GM18873 (cell line): ENCODE measurements at regions not wholly inside any gene's neighbourhood (a gene's known extent, or its start where the extent isn't known, plus 50 kb on each side); places are given as distances from the start of the nearest gene placed in this dataset.

Source experiments
- ATAC-seq: cut with Tn5 transposase; IDR thresholded peaks from one replicate; pipeline ENCODE4 v1.9.1; 2021; ENCODE audit warnings: mild to moderate bottlenecking, moderate library complexity, moderate number of reproducible peaks; ENCODE audit not compliant: unreplicated experiment, low FRiP score

DNA sequence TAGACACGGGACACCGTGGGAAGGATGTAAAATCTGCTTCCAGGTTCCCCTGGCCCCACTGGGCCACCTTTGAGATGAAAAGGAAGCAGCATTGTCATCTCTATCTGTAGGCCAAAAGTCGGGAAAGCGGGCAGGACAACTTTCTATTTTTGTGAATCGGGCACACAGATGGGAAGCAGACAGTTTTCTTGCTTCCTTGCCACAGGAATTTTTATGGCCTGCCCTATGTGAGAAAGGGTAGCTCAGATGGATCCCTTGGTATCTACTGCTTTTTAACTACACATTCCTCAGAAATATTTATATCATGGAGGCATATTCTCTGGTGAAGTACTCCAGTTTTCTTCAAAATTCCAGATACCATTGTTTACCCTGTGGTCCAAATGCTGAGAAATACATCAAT lies 735.5 kb downstream of the CBLN2 start:
- ATAC-seq = no peak

DNA sequence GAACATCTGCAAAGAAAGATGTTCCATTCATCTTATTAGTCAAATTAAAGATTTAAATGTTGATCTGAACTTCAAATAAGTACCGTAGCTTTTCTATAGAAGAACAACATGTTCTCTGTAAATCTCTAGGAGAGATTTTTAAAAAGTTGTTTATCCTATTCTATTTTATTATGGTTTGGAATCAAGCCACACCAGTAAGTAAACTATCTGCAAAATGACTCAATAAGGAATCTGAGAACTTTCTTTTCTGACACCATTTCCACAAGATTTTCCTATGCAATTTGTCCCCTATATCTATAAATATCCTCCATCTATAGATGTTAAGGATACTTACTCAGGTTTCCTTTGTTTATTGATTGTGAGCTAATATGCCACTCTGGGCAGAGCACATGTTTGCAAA lies 736.6 kb downstream of the CBLN2 start:
- no peak for ATAC-seq

DNA sequence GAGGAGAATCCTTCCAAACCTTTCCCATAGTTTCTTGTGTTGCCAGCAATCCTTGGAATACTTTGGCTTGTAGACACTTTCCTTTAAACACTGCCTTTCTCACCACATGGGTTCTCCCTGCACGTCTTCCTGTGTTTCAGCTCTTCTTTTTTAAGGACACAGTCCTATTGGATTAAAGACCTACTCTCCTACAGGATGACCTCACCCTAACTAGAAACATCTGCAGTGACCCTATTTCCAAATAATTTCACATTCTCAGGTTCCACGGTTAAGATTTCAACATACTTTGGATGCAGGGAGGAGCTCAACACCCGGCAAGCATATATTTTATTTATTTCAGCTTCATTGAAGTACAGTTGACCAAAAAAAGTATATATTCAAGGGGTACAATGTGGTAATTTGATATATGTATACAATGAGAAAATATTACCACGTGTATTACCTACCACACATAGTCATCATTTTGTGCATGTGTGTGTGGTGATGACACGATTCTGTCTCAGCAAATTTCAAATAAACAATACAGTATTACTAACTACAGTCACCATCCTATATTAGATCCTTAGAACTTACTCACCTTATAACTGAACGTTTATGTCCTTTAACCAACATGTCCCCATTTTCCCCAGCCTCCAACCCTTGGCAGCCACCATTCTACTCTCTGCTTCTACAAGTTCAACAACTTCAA lies 745.0 kb downstream of the CBLN2 start:
- ATAC-seq = no peak

DNA sequence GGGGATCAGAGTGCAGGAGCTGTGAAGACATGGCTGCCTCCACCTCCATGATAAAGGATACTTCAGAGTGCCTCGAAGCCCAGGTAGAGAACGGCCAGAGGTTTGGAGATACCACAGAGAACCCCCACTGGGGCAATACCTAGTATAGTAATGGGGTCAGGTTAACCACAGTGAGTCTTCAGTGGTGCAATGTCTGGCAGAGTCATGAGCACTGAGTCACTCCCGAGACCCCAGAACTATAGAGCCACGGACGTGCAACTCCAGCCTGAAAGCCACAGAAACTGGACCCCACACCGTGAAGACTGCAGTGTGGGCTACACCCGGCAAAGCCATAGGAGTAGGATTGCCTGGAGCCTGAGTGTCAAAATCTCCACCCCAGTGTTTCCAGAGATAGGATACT lies 746.6 kb downstream of the CBLN2 start:
- ATAC-seq = no peak

DNA sequence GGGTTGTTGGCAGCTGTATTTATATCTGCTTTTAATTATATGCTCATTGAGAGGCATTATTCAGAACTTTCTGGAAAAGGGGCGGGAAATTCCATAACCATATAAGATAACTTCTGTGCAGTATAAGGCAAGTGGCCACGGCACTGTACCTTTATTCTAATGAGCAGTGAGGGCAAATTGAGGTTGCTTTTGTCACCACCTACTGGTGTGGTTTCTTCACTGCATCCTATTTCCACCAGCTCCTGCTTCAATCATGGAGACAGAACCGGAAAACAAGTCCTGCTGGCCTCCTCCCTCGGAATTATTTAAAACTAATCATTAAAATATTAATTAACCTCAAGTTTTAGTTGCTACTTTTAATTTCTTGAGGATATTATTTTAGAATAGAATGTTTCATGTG lies 759.4 kb downstream of the CBLN2 start:
- no peak for ATAC-seq

DNA sequence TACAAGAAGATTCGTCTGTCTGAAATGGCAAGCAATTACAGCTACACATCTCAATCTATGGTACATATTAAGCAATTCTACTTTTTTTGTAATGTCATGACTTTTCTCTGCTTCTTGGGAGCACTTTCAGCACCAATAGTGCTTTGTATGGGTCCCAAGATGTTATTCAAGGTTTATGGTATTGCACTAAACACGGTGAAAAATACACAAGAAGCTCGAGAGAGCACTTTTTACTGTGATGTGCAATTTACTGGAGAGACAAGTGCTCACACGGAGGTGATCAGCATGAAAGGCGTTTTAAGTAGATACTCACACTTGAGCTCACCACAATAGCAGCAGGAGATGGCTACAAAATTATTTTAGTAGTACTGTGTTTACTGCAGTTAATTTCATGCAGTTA lies 783.6 kb downstream of the CBLN2 start:
- no peak for ATAC-seq

DNA sequence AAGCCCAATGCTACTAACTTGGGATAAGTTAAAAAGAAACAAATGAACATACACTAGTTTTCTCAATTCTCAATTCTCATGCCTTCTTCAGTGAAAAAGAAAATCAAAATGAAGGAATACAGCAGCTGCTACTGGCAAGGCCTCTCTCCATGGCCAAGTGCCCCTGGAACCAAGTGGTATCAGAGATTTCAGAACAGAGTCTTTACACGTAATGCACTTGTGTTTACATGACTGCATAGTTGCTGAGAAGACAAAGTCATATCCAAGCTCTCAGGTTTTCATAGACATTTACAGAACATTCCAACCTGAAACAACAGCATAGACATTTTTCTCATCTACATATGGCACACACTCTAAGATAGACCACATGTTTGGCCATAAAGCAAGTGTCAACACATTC lies 789.9 kb downstream of the CBLN2 start:
- no peak for ATAC-seq

DNA sequence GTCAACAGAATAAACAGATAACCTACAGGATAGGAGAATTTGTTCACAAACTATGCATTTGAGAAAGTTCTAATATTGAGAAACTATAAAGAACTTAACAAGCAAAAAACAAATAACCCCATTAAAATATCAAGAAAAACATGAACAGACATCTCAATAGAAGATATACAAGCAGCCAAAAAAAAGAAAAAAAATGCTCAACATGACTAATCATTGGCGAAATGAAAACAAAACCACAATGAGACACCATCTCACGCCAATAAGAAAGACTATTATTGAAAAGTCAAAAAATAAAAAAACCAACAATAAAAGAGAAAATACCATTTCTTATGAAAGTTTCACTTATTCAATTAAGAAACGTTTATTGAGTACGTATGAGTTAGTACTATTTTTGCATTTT lies 800.5 kb downstream of the CBLN2 start:
- no peak for ATAC-seq

DNA sequence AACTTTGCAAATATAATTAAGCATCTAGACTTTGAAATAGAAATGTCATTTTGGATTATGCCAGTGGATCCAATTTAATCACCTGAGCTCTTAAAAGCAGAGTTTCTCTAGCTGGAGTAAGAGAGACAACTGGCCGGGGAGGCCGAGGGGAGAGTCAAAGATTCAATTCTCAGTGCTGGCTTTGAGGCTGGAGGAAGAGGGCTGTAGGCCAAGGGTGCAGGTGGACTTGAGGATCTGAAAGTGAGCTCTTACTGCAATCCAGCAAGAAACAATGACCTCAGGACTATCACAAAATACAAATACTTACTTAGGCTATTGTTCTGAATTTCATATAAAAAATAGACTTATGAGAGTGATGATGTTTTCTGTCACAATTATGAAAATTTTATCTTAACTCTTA lies 814.5 kb downstream of the CBLN2 start:
- ATAC-seq = no peak

DNA sequence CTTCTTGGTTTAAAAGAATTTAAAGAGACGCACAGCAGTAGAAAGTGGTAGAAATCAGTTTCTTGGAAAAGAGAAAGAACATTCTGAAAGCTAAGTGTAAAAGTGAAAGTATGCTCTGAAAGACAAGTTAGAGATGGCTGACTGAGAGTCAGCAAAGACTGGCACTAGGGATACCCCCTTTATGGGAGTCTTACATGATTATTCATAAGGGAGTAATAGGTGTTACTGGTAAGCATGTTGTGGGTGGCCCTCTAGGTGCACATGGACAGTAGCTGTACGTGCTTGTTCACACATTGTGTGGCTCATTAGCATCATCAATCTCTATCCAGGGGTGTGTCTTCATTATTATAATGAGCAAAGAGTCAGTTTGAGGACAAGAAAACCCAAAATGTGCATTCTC lies 816.2 kb downstream of the CBLN2 start:
- ATAC-seq = no peak

DNA sequence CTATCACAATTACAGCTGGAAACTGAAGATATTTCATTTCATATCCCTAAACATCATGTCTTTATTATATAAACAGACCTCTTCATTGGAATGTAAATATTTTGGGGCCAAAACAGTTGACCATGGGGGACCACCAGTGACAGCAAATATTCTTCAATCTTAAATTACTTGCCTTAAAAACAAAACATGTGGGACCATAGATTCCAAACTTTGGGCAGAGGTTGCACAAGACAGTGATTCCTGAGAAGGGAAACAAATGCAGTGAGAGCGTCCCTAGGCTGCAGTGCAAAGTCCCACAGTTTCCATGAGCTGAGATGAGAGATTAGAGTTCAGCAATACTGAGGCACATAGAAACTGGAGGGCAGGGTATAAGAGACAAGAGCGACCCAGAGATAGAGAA lies 818.9 kb downstream of the CBLN2 start:
- no peak for ATAC-seq

DNA sequence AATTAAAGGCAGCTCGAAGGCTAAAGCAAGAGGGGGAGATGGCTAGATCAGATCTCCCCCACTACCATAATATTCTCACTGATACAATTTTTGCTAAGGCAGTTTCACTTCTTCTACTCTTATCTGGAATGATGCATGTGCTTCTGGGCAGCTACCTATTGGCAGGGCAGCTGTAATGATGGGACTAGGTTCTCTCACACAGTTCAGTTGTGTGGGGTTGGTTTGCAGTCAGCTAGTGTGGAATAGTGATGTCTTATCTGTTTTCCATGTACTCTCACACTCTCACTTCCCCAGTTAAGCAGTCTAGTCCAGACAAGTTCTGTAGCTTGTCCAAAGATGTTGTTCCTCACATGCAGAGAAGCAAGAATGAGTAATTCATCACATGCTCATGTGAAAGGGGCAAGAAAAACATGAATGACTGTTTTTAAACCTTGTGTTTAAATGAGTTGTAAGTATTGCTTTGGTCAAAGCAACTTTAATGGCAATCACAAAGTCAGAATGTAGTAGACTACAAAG lies 836.1 kb downstream of the CBLN2 start:
- ATAC-seq = no peak

DNA sequence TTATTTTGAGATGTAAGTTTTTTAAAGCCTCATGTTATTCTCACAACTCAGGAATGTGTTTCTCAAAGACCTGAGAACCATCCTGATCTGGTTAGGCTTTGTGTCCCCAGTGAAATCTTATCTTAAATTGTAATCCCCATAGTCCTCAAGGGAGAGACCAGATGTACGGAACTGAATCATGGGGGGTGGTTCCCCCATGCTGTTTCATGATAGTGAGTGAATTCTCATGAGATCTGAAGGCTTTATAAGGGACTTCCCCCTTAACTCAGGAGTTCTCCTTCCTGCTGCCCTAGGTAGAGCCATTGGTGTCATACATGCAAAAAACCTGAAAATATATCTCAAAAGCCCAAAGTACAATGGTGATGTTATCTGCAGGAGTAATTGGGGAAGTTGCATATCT lies 836.7 kb downstream of the CBLN2 start:
- ATAC-seq = no peak

DNA sequence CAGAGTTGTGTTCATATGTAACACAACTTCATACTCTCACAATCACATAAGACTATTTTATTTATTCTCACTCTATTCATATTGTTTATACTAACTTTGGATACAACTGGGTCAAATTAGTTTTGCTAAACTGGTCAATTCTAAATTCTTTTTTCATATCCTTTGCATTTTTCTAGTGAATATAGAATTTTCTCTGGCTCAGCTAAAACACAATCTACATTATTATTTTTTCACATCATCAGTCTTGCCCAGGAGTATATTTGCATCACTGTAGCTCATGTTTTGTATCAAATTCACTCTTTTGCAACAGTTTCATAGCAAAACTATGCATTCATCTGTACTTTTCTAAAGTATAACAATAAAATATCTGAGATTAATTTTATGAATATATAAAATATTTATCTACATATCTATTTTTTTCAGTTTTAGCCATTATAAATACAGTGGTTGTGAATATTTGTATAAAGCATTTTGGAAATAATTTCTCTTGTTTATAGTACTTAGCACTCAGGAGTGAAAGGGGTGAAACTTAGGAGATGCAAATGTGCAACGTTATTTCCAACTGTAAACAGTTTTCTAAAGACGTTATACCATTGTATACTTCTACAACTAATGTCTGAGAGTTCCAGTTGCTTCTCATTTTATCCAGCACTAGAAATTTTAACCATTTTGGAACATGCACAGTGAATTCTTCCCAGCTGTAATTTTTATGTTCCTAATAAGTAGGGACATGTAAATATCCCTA lies 854.6 kb downstream of the CBLN2 start:
- no peak for ATAC-seq

DNA sequence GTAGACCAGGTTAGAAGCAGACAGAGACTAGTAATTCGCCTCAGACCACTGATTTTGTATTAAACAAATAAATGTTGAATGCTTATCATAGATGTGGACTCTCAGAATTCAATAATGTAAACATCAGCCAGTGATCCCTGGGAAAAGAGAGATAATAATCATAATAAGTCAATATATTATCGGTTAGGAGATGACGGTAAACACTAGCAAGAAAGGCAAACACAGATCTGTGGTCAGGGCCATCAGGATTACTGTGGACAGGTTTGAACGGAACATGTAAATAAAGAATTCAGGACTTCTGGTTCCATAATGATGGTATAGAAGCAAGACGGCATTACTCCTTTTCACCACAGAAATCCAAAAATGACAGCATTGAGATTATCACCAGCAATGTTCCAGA lies 861.6 kb downstream of the CBLN2 start:
- no peak for ATAC-seq

DNA sequence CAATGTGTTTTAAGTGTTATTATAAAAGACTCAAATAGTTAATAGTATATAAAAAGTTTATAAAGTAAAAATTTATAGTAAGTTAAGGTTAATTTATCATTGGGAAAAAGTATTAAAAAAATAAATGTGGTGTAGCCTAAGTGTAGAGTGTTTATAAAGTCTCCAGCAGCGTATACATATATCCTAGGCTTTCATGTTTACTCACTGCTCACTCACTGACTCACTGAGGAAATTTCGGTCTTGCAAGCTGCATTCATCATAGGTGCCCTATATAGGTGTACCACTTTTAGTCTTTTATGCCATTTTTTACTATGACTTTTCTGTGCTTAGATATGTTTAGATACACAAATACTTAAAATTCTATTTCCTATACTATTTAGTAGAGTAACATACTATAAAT lies 866.0 kb downstream of the CBLN2 start:
- no peak for ATAC-seq

DNA sequence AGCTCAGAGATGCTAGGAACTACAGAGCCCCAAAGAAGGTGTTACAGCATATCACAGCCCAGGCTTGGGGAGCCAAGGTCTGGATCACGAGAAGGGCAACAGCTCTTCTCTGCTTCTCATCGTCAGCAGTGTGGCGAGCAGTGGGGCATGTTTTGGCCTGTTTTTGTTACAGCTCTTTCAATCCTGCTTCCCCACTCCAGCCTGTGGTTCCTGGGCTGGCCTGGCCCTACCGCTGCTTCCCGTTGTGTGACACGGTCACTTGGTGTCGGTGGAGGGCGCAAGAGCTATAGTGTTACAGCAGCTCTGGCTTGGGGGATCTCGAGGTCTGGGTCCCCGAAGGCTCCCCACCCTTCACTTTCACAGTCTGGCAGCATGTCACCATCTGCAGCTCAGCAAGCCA lies 870.2 kb downstream of the CBLN2 start:
- no peak for ATAC-seq

DNA sequence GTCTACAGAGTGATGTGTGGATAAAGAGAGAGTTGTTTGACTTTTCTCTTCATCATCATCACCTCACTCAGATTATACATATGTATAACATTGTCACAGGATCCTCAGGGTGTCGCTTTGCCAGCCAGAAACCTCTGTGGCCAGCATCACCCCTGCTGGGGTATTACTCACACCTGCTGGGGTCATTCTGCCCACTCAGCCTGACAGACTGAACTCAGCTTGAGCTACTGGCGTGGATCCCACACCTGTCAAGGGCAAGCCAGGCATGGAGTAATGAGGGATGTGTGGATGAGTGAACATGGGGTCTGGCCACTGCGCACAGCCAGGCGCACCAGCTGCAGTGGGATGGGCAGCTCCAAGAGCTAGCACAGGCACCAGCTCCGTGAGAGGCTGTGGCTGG lies 870.6 kb downstream of the CBLN2 start:
- no peak for ATAC-seq

DNA sequence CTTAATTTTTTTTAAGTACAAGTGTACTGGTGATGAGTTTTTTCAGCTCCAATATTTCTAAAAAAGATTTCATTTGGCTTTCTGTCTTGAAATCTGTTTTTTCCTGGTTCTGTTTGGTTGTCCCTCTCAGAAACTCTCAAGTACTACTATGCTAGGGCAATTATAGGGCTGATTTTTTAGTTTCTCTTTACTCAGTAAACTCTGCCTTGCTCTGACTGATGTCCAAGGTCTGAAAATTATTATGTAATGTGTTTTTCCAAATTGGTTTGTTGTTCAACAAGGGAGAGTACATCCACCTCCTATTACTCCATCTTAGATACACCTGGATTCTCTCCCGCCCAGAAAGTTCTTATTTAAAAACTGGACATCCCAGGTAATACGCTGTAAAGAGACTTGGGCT lies 877.7 kb downstream of the CBLN2 start:
- no peak for ATAC-seq

DNA sequence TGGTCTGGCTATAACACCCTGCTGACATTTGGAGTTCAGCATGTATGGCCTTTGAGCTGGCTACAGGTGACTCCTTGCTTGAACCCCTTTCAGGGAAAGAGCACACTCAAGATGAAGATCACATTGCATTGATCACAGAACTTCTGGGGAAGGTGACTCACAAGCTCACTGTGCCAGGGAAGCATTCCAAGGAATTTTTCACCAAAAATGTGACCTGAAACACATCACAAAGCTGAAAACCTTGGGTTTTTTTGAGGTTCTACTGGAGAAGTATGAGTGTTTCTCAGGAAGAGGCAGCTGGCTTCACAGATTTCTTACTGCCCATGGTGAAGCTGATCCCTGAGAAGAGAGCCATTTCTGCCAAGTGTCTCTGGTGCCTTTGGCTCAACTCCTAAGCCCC lies 879.0 kb downstream of the CBLN2 start:
- ATAC-seq = no peak

DNA sequence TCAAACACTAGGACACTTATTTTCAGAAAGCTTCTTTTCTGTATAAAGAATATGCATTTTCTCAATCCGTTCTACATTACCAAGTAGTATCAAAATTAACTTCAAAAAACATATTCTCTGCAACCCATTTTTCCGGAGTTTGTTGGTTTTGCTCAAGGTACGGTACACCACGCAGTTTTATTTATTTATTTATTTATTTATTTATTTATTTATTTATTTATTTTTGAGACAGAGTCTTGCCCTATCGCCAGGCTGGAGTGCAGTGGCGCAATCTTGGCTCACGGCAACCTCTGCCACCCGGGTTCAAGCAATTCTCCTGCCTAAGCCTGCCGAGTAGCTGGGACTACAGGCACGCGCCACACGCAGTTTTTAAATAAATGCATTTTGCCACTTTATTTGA lies 900.3 kb downstream of the CBLN2 start:
- no peak for ATAC-seq

DNA sequence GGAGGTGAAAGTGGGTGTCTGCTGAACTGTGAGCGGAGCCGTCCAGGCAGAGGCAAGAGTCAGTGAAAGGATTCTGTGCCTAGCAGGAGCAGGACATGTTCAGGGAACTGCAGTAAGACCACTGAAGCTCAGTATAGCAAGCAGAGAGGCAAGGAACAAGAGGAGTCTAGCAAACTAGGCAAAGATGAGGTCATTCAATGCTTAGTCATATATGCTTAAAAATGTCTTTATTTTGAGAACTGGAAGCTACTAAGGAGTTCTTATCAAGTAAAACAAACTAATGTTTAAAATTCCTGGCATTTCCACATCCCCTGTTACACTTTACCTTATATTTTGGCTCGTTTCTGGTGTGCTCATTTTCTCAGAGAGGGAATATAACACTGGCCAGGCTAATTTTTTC lies 913.4 kb downstream of the CBLN2 start:
- no peak for ATAC-seq
